SK-N-SH (cell line): ENCODE measurements at regions not wholly inside any gene's neighbourhood (a gene's known extent, or its start where the extent isn't known, plus 50 kb on each side); places are given as distances from the start of the nearest gene placed in this dataset.

Source experiments
- CTCF ChIA-PET: fragments of 300-600, 350-600 bp; formaldehyde crosslinking; extraction: SDS; loops from one replicate; lab custom pipeline; 2021; lab: Yijun Ruan, JAX
- POLR2A ChIA-PET: fragments of 350-600 bp; sonication (Branson Sonifier 250); formaldehyde crosslinking; extraction: SDS; loops from one replicate; lab custom pipeline; 2020; ENCODE audit warnings: antibody characterized with exemption, inconsistent platforms; lab: Yijun Ruan, JAX
- DNase-seq: peaks from one replicate; pipeline ENCODE4 v3.0.0; 2012
- H2AFZ ChIP-seq: fragments of 200-600 bp; sonication (generic); 2 replicates; pipeline ENCODE4 v1.8.1; 2016; ENCODE audit warnings: antibody characterized with exemption, mild to moderate bottlenecking, low read depth
- H3F3A ChIP-seq: fragments of 200-600 bp; sonication (generic); replicated peaks from 2 replicates; pipeline ENCODE3; 2016; ENCODE audit warnings: antibody characterized with exemption, mild to moderate bottlenecking; ENCODE audit not compliant: insufficient read depth
- H3K27ac ChIP-seq, 2 experiments: fragments of 200-500 bp in 1 of 2; fragments of 200-600 bp in 1 of 2; sonication (Bioruptor generic) in 1 of 2; sonication (generic), shearing (Covaris generic) in 1 of 2; 2 replicates each; pipeline versions ENCODE4 v1.5.1 to v1.6.1; 2014 to 2016; ENCODE audit warnings: low read depth in 2 of 2, inconsistent platforms in 1 of 2, low read length in 1 of 2, mild to moderate bottlenecking in 1 of 2, mixed read lengths in 1 of 2
- H3K27me3 ChIP-seq: fragments of 200-600 bp; sonication (generic), shearing (Covaris generic); 2 replicates; pipeline ENCODE4 v1.6.1; 2016; ENCODE audit warnings: mixed run types; ENCODE audit not compliant: insufficient read depth
- H3K36me3 ChIP-seq, 2 experiments: fragments of 200-500 bp in 1 of 2; fragments of 200-600 bp in 1 of 2; sonication (Bioruptor generic) in 1 of 2; sonication (generic) in 1 of 2; replicated peaks in 1 of 2; 2 replicates each; pipeline versions ENCODE3 to v1.5.1; 2014 to 2016; ENCODE audit warnings: low read length in 1 of 2, mild to moderate bottlenecking in 1 of 2; ENCODE audit not compliant: insufficient read depth in 2 of 2, control insufficient read depth in 1 of 2
- H3K4me1 ChIP-seq, 2 experiments: fragments of 200-500 bp in 1 of 2; fragments of 200-600 bp in 1 of 2; sonication (Bioruptor generic) in 1 of 2; sonication (generic), shearing (Covaris generic) in 1 of 2; 2 replicates each; pipeline versions ENCODE4 v1.5.1 to v1.6.1; 2014 to 2016; ENCODE audit warnings: low read depth in 1 of 2, low read length in 1 of 2, mixed run types in 1 of 2; ENCODE audit not compliant: insufficient read depth in 2 of 2, control insufficient read depth in 1 of 2
- H3K4me2 ChIP-seq: fragments of 200-600 bp; sonication (generic), shearing (Covaris generic); 2 replicates; pipeline ENCODE4 v1.6.1; 2017; ENCODE audit warnings: mixed run types
- H3K4me3 ChIP-seq, 2 experiments: fragments of 200-500 bp in 1 of 2; fragments of 200-600 bp in 1 of 2; sonication (Bioruptor generic) in 1 of 2; sonication (generic), shearing (Covaris generic) in 1 of 2; 2 replicates each; pipeline versions ENCODE4 v1.5.1 to v1.8.1; 2014 to 2016; ENCODE audit warnings: low read depth in 2 of 2, inconsistent platforms in 1 of 2, low read length in 1 of 2, mild to moderate bottlenecking in 1 of 2, mixed read lengths in 1 of 2, moderate library complexity in 1 of 2
- H3K79me2 ChIP-seq: fragments of 200-600 bp; sonication (generic); 2 replicates; pipeline ENCODE4 v1.8.1; 2017; ENCODE audit warnings: mild to moderate bottlenecking; ENCODE audit not compliant: insufficient read depth
- H3K9ac ChIP-seq: fragments of 200-600 bp; sonication (generic); 2 replicates; pipeline ENCODE4 v1.6.1; 2017; ENCODE audit warnings: mixed run types
- H3K9me2 ChIP-seq: fragments of 200-600 bp; sonication (generic); 2 replicates; pipeline ENCODE4 v1.6.1; 2017; ENCODE audit warnings: mixed run types
- H3K9me3 ChIP-seq: fragments of 200-600 bp; sonication (generic); 2 replicates; pipeline ENCODE4 v1.6.1; 2017; ENCODE audit warnings: mixed run types, mild to moderate bottlenecking, moderate library complexity
- H4K20me1 ChIP-seq: fragments of 200-600 bp; sonication (generic); 2 replicates; pipeline ENCODE4 v1.6.1; 2017; ENCODE audit warnings: mild to moderate bottlenecking, mixed run types; ENCODE audit not compliant: insufficient read depth
- CHD2 ChIP-seq: fragments of 150-350 bp; IDR thresholded peaks from 2 replicates; pipeline ENCODE4 v1.6.1; 2018; ENCODE audit warnings: low read length; ENCODE audit not compliant: partially characterized antibody
- ELF1 ChIP-seq: IDR thresholded peaks from 2 replicates; pipeline ENCODE4 v1.4.0; 2012
- EP300 ChIP-seq, 2 experiments: IDR thresholded peaks; 2 replicates each; pipeline versions ENCODE4 v1.4.0 to v1.6.1; 2012; ENCODE audit warnings: borderline replicate concordance in 1 of 2, low read depth in 1 of 2, low read length in 1 of 2
- EZH2phosphoT487 ChIP-seq: fragments of 200-600 bp; sonication (generic); IDR thresholded peaks from 2 replicates; pipeline ENCODE4 v1.6.1; 2017; ENCODE audit warnings: low read depth, mixed run types, mild to moderate bottlenecking, antibody characterized with exemption, moderate library complexity, borderline replicate concordance
- GABPA ChIP-seq: IDR thresholded peaks from 2 replicates; pipeline ENCODE4 v1.4.0; 2012; ENCODE audit warnings: low read depth, mild to moderate bottlenecking
- GATA2 ChIP-seq: sonication (generic); formaldehyde crosslinking; IDR thresholded peaks from 2 replicates; pipeline ENCODE4 v1.5.0; 2020; ENCODE audit warnings: mild to moderate bottlenecking, missing genetic modification reagents
- MEF2A ChIP-seq: IDR thresholded peaks from 2 replicates; pipeline ENCODE4 v1.4.0; 2012; ENCODE audit warnings: low read depth, borderline replicate concordance
- NFIC ChIP-seq: IDR thresholded peaks from 2 replicates; pipeline ENCODE4 v1.4.0; 2012; ENCODE audit warnings: borderline replicate concordance
- NRF1 ChIP-seq: IDR thresholded peaks from 2 replicates; pipeline ENCODE4 v1.6.1; 2012; ENCODE audit warnings: low read depth, mild to moderate bottlenecking, low read length
- POLR2AphosphoS5 ChIP-seq: IDR thresholded peaks from 2 replicates; pipeline ENCODE4 v1.6.1; 2012; ENCODE audit warnings: low read depth, low read length
- RFX5 ChIP-seq: IDR thresholded peaks from 2 replicates; pipeline ENCODE4 v1.6.1; 2012; ENCODE audit warnings: mild to moderate bottlenecking, improper control_type of control experiment, low read length
- RXRA ChIP-seq: IDR thresholded peaks from 2 replicates; pipeline ENCODE4 v1.4.0; 2012; ENCODE audit warnings: low read depth, mild to moderate bottlenecking, borderline replicate concordance
- SIN3A ChIP-seq: IDR thresholded peaks from 2 replicates; pipeline ENCODE4 v1.6.1; 2012; ENCODE audit warnings: low read depth, mild to moderate bottlenecking, low read length, moderate library complexity, borderline replicate concordance
- TCF12 ChIP-seq: IDR thresholded peaks from 2 replicates; pipeline ENCODE4 v1.4.0; 2012
- TEAD4 ChIP-seq: IDR thresholded peaks from 2 replicates; pipeline ENCODE4 v1.4.0; 2012; ENCODE audit warnings: mild to moderate bottlenecking, borderline replicate concordance; ENCODE audit not compliant: insufficient read depth
- YY1 ChIP-seq: IDR thresholded peaks from 2 replicates; pipeline ENCODE4 v1.4.0; 2012; ENCODE audit warnings: low read depth, mild to moderate bottlenecking
- WGBS: methylation state at CpG from one replicate; pipeline ENCODE4 v1.1.6; 2017; ENCODE audit warnings: low lambda C conversion rate; 5-methylcytosine and 5-hydroxymethylcytosine counted together
- TF ChIP-seq, protein P1 (sequence below): fragments of 150-350 bp; IDR thresholded peaks from 2 replicates; pipeline ENCODE4 v1.6.1; 2016; ENCODE audit warnings: mild to moderate bottlenecking, low read depth, low read length
- TF ChIP-seq, protein P2 (sequence below): fragments of 200-600 bp; sonication (generic); IDR thresholded peaks from 2 replicates; pipeline ENCODE4 v1.6.1; 2017; ENCODE audit warnings: antibody characterized with exemption, mild to moderate bottlenecking, moderate library complexity
- TF ChIP-seq, protein P3 (sequence below): fragments of 150-350 bp; IDR thresholded peaks from 2 replicates; pipeline ENCODE4 v1.6.1; 2017; ENCODE audit warnings: antibody characterized with exemption, low read length, low read depth, borderline replicate concordance
- TF ChIP-seq, protein P4 (sequence below): IDR thresholded peaks from 2 replicates; pipeline ENCODE4 v1.4.0; 2012; ENCODE audit warnings: low read depth, borderline replicate concordance

DNA sequence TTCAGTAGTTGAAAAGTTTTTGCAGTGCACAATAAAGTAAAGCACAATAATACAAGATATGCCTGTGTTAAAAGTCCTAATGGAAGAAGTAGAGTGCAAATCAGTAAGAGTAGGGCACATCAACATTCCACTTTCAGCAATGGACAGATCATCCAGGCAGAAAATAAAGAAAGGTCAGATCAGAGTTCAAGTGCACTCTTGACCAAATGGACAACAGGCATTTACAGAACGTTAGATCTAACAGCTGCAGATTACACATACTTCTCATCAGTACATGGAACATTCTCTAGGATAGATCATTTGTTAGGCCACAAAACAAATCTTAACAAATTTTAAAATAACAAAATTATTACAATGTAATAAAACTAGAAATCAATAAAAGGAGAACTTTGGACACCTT lies 1373.5 kb upstream of the PABPC4L start:
- TF ChIP-seq EZH2phosphoT487 (no peak), EP300 (IDR thresholded peaks at IDR 0.05; ENCODE audit: borderline replicate concordance in 1 of 2, low read depth in 1 of 2, low read length in 1 of 2) (no peak), CHD2 (no peak), NRF1 (no peak), SIN3A (no peak), NFIC (no peak), TEAD4 (no peak), GATA2 (no peak), GABPA (no peak), YY1 (no peak), TCF12 (no peak), MEF2A (no peak), POLR2AphosphoS5 (no peak), RFX5 (no peak), RXRA (no peak), ELF1 (no peak)
- TF ChIP-seq, protein P1, sequence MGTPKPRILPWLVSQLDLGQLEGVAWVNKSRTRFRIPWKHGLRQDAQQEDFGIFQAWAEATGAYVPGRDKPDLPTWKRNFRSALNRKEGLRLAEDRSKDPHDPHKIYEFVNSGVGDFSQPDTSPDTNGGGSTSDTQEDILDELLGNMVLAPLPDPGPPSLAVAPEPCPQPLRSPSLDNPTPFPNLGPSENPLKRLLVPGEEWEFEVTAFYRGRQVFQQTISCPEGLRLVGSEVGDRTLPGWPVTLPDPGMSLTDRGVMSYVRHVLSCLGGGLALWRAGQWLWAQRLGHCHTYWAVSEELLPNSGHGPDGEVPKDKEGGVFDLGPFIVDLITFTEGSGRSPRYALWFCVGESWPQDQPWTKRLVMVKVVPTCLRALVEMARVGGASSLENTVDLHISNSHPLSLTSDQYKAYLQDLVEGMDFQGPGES: no peak
- TF ChIP-seq, protein P2, sequence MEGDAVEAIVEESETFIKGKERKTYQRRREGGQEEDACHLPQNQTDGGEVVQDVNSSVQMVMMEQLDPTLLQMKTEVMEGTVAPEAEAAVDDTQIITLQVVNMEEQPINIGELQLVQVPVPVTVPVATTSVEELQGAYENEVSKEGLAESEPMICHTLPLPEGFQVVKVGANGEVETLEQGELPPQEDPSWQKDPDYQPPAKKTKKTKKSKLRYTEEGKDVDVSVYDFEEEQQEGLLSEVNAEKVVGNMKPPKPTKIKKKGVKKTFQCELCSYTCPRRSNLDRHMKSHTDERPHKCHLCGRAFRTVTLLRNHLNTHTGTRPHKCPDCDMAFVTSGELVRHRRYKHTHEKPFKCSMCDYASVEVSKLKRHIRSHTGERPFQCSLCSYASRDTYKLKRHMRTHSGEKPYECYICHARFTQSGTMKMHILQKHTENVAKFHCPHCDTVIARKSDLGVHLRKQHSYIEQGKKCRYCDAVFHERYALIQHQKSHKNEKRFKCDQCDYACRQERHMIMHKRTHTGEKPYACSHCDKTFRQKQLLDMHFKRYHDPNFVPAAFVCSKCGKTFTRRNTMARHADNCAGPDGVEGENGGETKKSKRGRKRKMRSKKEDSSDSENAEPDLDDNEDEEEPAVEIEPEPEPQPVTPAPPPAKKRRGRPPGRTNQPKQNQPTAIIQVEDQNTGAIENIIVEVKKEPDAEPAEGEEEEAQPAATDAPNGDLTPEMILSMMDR: no peak
- TF ChIP-seq, protein P3, sequence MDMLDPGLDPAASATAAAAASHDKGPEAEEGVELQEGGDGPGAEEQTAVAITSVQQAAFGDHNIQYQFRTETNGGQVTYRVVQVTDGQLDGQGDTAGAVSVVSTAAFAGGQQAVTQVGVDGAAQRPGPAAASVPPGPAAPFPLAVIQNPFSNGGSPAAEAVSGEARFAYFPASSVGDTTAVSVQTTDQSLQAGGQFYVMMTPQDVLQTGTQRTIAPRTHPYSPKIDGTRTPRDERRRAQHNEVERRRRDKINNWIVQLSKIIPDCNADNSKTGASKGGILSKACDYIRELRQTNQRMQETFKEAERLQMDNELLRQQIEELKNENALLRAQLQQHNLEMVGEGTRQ: no peak
- TF ChIP-seq, protein P4, sequence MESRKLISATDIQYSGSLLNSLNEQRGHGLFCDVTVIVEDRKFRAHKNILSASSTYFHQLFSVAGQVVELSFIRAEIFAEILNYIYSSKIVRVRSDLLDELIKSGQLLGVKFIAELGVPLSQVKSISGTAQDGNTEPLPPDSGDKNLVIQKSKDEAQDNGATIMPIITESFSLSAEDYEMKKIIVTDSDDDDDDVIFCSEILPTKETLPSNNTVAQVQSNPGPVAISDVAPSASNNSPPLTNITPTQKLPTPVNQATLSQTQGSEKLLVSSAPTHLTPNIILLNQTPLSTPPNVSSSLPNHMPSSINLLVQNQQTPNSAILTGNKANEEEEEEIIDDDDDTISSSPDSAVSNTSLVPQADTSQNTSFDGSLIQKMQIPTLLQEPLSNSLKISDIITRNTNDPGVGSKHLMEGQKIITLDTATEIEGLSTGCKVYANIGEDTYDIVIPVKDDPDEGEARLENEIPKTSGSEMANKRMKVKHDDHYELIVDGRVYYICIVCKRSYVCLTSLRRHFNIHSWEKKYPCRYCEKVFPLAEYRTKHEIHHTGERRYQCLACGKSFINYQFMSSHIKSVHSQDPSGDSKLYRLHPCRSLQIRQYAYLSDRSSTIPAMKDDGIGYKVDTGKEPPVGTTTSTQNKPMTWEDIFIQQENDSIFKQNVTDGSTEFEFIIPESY: no peak
- Histone ChIP-seq H3K27me3 (no peaks in the 10 kb centered on the region), H3K27ac (no peak overlapping the region), H3K9me2 (no peaks in the 10 kb centered on the region), H3F3A (no peaks in the 10 kb centered on the region), H3K79me2 (no peaks in the 10 kb centered on the region), H3K4me3 (no peak overlapping the region), H3K9me3 (no peaks in the 10 kb centered on the region), H4K20me1 (no peaks in the 10 kb centered on the region), H3K36me3 (no peaks in the 10 kb centered on the region), H2AFZ (no peak overlapping the region), H3K9ac (no peak overlapping the region), H3K4me2 (no peak overlapping the region), H3K4me1 (no peaks in the 10 kb centered on the region)
- ChIA-PET POLR2A (interaction anchor here (0.5 kb wide), 1 partner anchor 24 kb away, joined by 3 read pairs; no protein-coding TSS in a partner anchor), CTCF (no interaction called here)
- 4% methylated on average over 1 of the region's 1 CpG for WGBS
- DNase-seq: no peak
